WTC11 (cell line): ENCODE measurements at regions not wholly inside any gene's neighbourhood (a gene's known extent, or its start where the extent isn't known, plus 50 kb on each side); places are given as distances from the start of the nearest gene placed in this dataset.
"Not testable (repeated sequence)": the region's sequence is repeated elsewhere in the genome, so short reads cannot be mapped to it uniquely, and the experiment has no call there.

Source experiments
- ATAC-seq: fragments of 200-7000 bp; cut with Tn5 transposase; 2 replicates; pipeline ENCODE4 v1.10.0; 2021; ENCODE audit warnings: mild to moderate bottlenecking, moderate library complexity
- CTCF ChIA-PET: fragments of 300-600 bp; sonication (Branson Sonifier 250); formaldehyde crosslinking; loops from one replicate; lab custom pipeline; 2021; ENCODE audit warnings: antibody characterized with exemption; lab: Charles Lee
- POLR2A ChIA-PET: fragments of 350-600 bp; sonication (Branson Sonifier 250); formaldehyde crosslinking; loops from one replicate; lab custom pipeline; 2021; ENCODE audit warnings: antibody characterized with exemption; lab: Charles Lee
- DNase-seq: peaks from one replicate; pipeline ENCODE4 v3.0.0; 2021; ENCODE audit warnings: low spot score
- H3K27ac Mint-ChIP-seq: 2 replicates; pipeline ENCODE4 v1.8.0; 2021; ENCODE audit warnings: mixed read lengths
- H3K27me3 Mint-ChIP-seq: 2 replicates; pipeline ENCODE4 v1.8.0; 2021; ENCODE audit warnings: low read depth, mild to moderate bottlenecking, moderate library complexity, mixed read lengths
- H3K36me3 Mint-ChIP-seq: 2 replicates; pipeline ENCODE4 v1.8.0; 2021; ENCODE audit warnings: mixed read lengths
- H3K4me1 Mint-ChIP-seq: 2 replicates; pipeline ENCODE4 v1.8.0; 2022; ENCODE audit warnings: mixed read lengths
- H3K4me3 Mint-ChIP-seq: 2 replicates; pipeline ENCODE4 v1.8.0; 2021; ENCODE audit warnings: mild to moderate bottlenecking, moderate library complexity, mixed read lengths
- H3K9me3 Mint-ChIP-seq: 2 replicates; pipeline ENCODE4 v1.8.0; 2021; ENCODE audit warnings: mixed read lengths

DNA sequence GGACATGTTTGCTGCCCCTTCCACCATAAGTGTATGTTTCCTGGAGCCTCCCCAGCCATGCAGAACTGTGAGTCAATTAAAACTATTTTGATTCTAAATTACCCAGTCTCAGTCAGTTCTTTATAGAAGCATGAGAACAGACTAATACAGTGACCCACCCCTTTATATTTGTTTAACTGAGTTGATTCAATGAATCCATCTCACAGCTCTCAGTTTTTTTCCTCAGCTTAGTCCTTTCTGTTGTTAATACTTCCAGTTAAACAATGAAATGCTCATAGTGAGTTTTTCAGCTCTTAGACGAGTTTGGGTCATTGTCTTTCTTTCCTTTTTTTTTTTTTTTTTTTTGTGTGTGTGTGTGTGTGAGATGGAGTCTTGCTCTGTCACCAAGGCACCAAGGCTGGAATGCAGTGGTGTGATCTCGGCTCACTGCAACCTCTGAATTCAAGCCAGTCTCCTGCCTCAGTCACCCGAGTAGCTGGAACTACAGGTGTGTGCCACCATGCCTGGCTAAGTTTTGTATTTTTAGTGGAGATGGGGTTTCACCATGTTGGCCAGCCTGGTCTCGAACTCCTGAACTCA lies 627.4 kb downstream of the SPATA31A7 start:
- not testable (repeated sequence) for H3K36me3 Mint-ChIP-seq

DNA sequence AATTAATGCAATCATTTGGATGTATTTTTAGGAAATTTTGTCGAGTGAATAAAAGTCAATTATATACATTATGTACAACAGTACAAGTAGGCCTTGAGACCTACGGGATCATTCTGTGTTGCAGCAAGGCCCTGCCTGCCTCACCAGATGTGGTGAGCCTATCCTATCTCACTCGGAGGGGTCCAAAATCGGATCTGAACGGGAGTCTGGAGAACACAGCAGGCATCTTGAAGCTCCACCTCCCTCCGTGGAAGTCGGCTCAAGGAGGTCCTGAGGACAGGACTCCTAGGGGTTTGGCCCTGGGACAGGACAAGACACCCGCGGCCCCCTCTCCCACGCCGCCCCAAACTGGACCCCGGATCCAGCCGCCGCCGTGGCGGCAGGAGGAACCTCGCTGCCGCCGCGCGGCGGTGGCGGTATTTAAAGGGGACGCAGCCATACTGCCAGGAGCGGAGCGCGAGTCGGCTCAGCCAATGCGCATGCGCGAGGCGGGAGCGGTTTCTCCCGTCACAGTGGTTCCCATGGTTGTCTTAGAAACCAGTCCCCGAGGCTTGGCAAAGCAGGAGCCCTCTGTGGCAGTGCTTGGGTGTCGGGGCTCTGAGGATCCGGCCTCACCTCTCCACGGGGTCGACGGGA lies 663.9 kb downstream of the SPATA31A7 start:
- H3K9me3 Mint-ChIP-seq, H3K4me3 Mint-ChIP-seq, CTCF ChIA-PET, POLR2A ChIA-PET, H3K27me3 Mint-ChIP-seq, H3K36me3 Mint-ChIP-seq, H3K27ac Mint-ChIP-seq, H3K4me1 Mint-ChIP-seq: not testable (repeated sequence)
- ATAC-seq: peak; percentile 68
- peak; percentile 92 for DNase-seq

More for the DNA sequence above, 627.4 kb downstream of the SPATA31A7 start:
- H3K27ac Mint-ChIP-seq, POLR2A ChIA-PET, CTCF ChIA-PET, DNase-seq, ATAC-seq, H3K4me1 Mint-ChIP-seq, H3K27me3 Mint-ChIP-seq, H3K9me3 Mint-ChIP-seq, H3K4me3 Mint-ChIP-seq: not testable (repeated sequence)

DNA sequence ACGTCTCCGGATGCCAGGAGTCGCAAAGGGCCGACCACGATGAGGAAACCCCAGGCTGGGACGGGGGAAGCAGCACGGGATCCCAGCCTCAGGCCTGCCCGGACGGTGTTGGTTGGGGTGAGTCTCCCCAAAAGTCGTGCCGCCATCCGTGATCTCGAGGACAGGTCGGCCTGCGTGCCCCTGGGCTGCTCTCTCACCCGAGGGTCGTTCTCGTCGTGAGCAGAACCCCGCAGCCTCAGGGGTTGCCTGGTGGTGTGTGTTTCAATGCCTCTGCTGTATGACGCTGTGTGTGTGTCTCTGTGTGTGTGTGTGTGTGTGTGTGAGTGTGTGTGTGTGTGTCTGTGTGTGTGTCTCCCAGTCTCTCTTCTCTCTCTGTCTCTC lies 664.4 kb downstream of the SPATA31A7 start:
- H3K4me1 Mint-ChIP-seq, H3K4me3 Mint-ChIP-seq: not testable (repeated sequence)

GRCh38 chr9:61856283-61856682 lies 666.4 kb downstream of the SPATA31A7 start:
- POLR2A ChIA-PET, H3K4me1 Mint-ChIP-seq, H3K27me3 Mint-ChIP-seq, DNase-seq, H3K9me3 Mint-ChIP-seq, H3K36me3 Mint-ChIP-seq, CTCF ChIA-PET, H3K27ac Mint-ChIP-seq, H3K4me3 Mint-ChIP-seq: not testable (repeated sequence)
- ATAC-seq: peak; percentile 73

More for the DNA sequence above, 664.4 kb downstream of the SPATA31A7 start:
- DNase-seq: peak; percentile 5
- ATAC-seq, H3K27me3 Mint-ChIP-seq, POLR2A ChIA-PET, H3K36me3 Mint-ChIP-seq, H3K27ac Mint-ChIP-seq, H3K9me3 Mint-ChIP-seq, CTCF ChIA-PET: not testable (repeated sequence)

- CTCF ChIA-PET: not testable (repeated sequence)
Measured at GRCh38 chr9:61856858-61857453, 667.1 kb downstream of the SPATA31A7 start.

GRCh38 chr9:61857709-61858351 lies 668.0 kb downstream of the SPATA31A7 start:
- DNase-seq, CTCF ChIA-PET: not testable (repeated sequence)
- ATAC-seq: peak; percentile 89

More at GRCh38 chr9:61856858-61857453, 667.1 kb downstream of the SPATA31A7 start:
- ATAC-seq, H3K9me3 Mint-ChIP-seq, H3K4me3 Mint-ChIP-seq, POLR2A ChIA-PET, H3K27me3 Mint-ChIP-seq, DNase-seq, H3K27ac Mint-ChIP-seq, H3K36me3 Mint-ChIP-seq, H3K4me1 Mint-ChIP-seq: not testable (repeated sequence)

GRCh38 chr9:61862431-61862971 lies 672.7 kb downstream of the SPATA31A7 start:
- H3K27me3 Mint-ChIP-seq, POLR2A ChIA-PET, ATAC-seq, CTCF ChIA-PET, H3K36me3 Mint-ChIP-seq, H3K4me3 Mint-ChIP-seq, H3K9me3 Mint-ChIP-seq, H3K27ac Mint-ChIP-seq, H3K4me1 Mint-ChIP-seq: not testable (repeated sequence)
- DNase-seq: peak; percentile 35

More at GRCh38 chr9:61857709-61858351, 668.0 kb downstream of the SPATA31A7 start:
- H3K4me1 Mint-ChIP-seq, H3K9me3 Mint-ChIP-seq, H3K36me3 Mint-ChIP-seq, H3K27me3 Mint-ChIP-seq, H3K27ac Mint-ChIP-seq, H3K4me3 Mint-ChIP-seq, POLR2A ChIA-PET: not testable (repeated sequence)

- DNase-seq, H3K27me3 Mint-ChIP-seq, H3K27ac Mint-ChIP-seq, H3K36me3 Mint-ChIP-seq, CTCF ChIA-PET, H3K9me3 Mint-ChIP-seq, H3K4me1 Mint-ChIP-seq, POLR2A ChIA-PET, ATAC-seq, H3K4me3 Mint-ChIP-seq: not testable (repeated sequence)
Measured at GRCh38 chr9:61864463-61864862, 674.6 kb downstream of the SPATA31A7 start.

DNA sequence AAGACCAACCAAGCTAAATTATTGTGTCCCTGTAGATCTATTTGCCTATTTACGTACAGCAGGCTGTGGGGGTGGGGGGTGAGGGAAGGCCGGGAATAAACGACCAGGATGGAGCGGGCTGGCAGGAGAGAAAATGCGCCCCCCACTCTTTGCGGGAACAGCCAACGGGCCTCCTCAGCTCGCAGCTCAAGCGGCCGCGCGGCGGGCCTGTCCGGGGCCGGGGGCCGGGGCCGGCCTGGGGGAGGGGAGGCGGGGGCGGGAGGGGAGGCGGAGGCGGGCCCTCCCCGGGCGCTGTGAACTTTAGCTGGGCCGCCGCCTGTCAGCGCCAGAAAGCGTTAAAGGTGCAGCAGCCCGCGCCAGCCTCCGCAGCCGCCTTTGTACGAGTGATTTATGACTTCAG lies 679.1 kb downstream of the SPATA31A7 start:
- H3K36me3 Mint-ChIP-seq, POLR2A ChIA-PET, CTCF ChIA-PET, DNase-seq, ATAC-seq, H3K9me3 Mint-ChIP-seq, H3K27me3 Mint-ChIP-seq, H3K4me1 Mint-ChIP-seq, H3K27ac Mint-ChIP-seq: not testable (repeated sequence)
- peak overlapping the region; percentile 65 for H3K4me3 Mint-ChIP-seq

DNA sequence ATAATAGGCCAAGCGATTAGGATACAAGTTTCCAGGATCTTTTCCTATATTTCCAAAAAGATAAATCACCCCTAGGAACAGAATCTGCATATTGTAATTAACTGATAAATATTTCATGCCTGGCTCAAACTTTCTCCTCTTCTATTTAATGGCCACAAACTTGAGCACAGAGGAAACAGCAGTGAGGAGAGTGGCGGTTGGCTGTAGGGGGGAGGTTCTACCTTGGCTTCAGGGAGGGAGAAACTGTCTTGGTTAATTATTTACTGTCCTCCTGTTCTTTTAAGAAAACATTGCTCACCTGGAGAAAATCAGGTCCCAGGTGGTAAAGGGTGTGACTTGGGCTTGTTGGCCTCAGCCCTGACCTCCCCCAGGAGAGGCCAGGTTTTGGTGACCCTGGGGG lies 682.5 kb downstream of the SPATA31A7 start:
- CTCF ChIA-PET, H3K36me3 Mint-ChIP-seq, H3K4me3 Mint-ChIP-seq, H3K27ac Mint-ChIP-seq, H3K9me3 Mint-ChIP-seq, DNase-seq, H3K27me3 Mint-ChIP-seq, ATAC-seq, POLR2A ChIA-PET, H3K4me1 Mint-ChIP-seq: not testable (repeated sequence)
